ENCODE measurements at regions not wholly inside any gene's neighbourhood (a gene's known extent, or its start where the extent isn't known, plus 50 kb on each side); places are given as distances from the start of the nearest gene placed in this dataset.
"Not testable (repeated sequence)": the region's sequence is repeated elsewhere in the genome, so short reads cannot be mapped to it uniquely, and the experiment has no call there.

GRCh38 chr7:106372126-106372525, 87.3 kb upstream of the NAMPT start:
- no peak for DNase-seq

GRCh38 chr7:106371629-106372028, 86.8 kb upstream of the NAMPT start:
- peak; percentile 31 for DNase-seq

- no peak for DNase-seq
Measured at GRCh38 chr7:106370542-106370941, 85.8 kb upstream of the NAMPT start.

DNA sequence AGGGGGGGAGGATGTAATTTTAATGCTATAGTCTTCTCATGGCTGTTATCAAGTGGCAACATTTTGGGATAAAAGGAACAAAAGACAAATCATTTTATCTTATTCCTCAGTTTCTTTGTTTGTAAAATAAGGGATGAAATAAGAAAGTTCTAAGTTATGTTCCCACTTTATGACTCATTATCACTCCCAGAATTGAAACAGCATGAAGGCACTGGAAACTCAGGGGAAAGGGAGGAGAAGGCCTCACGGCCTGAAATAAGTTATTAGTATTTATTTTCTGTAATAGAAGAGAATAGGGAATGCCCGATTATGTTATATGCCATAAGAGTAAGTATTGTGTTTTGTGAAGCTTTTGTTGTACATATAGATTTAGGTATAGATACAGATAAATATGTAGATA, 85.0 kb upstream of the NAMPT start:
- no peak for DNase-seq

GRCh38 chr7:106369352-106369751, 84.6 kb upstream of the NAMPT start:
- no peak for DNase-seq

GRCh38 chr7:106367664-106368063, 82.9 kb upstream of the NAMPT start:
- no peak for DNase-seq

DNA sequence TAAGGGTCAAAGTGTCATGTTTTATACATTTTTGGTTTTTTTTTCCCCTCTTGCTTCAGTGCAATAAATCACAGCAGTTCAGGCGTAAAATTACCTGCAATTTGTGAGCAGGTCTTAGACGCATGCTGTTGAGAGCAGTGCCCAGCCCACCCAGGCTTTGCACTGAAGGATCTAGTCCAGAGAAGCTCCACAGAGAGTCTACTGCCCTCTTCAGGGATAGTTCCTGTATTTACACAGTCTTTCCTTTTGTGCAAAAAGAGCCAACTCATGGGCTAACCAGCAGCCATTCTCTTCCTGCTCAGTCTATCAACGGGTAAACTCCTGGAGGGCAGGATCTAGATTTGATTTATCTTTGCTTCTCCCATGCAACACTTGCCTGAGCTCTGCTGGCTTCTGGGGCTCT, 82.2 kb upstream of the NAMPT start:
- DNase-seq = no peak

DNA sequence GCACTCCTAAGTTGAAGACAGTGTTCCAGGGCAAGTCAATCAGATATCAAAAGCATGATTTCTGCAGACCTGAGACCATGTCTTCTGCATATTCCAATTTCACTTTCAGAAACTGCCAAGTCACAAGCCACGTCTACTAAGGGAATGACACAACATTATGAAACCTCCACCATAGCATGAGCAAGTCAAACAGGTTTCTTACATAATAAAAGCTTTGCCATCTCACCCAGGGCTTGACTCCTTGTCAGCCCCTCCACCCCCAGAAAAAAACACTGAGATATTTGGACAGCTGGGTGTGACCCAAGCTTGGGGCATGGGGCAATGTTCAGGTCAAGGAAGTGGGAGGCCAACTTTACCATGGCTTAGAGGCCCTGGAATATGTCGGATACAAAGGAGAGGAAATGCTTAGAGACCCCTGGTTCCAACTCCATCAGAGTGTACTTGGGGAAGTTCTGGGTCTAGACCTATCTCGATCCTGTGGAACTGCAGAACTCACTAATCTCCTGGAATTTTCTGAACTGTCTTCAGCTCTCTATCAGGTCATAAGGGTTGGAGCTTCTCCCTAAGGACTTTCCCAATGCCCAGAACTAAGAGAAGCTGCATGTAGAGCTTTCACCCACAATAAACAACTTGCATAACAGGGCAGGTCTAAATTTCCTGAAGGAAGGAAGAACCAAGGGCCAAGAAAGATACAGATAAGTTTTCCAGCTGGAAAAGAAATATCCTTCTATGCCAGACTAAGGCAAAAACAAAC, 80.6 kb upstream of the NAMPT start:
- DNase-seq = peak; percentile 77

- DNase-seq = not testable (repeated sequence)
Measured at GRCh38 chr7:106362507-106362906, 77.7 kb upstream of the NAMPT start.

- no peak for DNase-seq
Measured at GRCh38 chr7:106358103-106358663, 73.4 kb upstream of the NAMPT start.

DNA sequence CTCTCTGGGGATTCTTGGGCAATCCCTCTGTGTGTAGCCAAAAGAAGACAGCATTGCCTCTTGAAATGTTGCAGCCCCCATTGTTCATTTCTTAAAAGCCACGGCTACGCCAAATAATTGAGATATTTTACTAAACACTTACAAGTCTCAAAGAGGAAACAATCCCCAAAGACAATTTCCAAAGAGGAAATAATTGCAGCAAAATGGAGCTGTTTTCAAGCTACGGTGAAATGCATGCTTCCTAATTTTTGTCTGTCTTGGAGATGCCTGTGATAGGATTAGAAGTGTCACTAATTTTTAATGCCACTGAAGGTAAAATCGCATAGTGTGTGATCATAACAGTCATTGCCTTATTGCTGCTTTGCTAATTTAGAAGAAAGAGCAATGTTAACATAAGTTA, 72.9 kb upstream of the NAMPT start:
- no peak for DNase-seq

GRCh38 chr7:106354822-106355221, 70.0 kb upstream of the NAMPT start:
- DNase-seq = no peak

- no peak for DNase-seq
Measured at GRCh38 chr7:106353944-106354343, 69.2 kb upstream of the NAMPT start.

- DNase-seq = no peak
Measured at GRCh38 chr7:106348231-106348630, 63.4 kb upstream of the NAMPT start.

- DNase-seq = no peak
Measured at GRCh38 chr7:106347229-106347833, 62.5 kb upstream of the NAMPT start.

DNA sequence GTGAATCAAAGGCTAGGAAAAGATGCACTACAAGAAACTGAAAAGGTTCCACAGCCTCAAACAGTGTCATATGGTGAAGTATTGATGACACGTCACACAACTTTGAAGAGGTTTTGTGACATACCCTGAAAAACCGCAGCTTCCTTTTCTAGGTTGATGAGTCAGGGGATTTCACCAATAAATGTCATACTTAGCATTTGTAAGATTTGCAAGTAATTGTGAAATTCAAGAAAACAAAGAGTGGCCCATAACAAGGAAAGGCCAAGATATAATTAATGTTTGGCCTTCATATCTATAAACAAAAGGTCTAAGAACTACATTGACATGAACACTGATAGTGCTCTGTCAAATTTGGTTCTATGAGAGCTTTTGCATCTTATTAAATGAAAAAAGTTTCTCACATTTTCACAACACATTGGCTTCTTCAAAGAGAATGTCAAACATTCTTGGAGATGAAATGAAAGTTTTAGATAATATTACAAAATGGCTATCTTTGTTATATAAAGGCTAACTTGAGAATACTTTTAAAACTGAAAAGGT, 62.0 kb upstream of the NAMPT start:
- peak; percentile 67 for DNase-seq

GRCh38 chr7:106346167-106346677, 61.4 kb upstream of the NAMPT start:
- no peak for DNase-seq

GRCh38 chr7:106345421-106346166, 60.8 kb upstream of the NAMPT start:
- peak; percentile 44 for DNase-seq

DNA sequence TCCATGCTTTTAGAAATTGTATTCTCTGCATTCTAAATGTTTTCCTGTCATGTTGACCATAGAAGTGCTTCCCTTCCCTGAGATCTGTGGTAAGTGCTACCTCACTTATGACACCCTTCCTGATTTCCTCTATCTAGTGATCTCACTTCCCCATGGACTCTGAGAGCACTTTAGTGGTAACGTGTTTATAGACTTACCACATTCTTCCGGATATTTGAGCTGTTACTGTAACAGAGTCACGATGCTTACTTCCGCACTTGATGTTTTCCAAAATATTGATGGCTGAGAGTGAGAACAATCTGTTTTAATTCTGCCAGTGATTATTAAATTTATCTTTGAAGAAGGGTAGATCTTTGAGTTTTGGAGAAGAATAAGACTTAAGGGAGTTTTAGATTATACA, 60.1 kb upstream of the NAMPT start:
- DNase-seq = no peak

DNA sequence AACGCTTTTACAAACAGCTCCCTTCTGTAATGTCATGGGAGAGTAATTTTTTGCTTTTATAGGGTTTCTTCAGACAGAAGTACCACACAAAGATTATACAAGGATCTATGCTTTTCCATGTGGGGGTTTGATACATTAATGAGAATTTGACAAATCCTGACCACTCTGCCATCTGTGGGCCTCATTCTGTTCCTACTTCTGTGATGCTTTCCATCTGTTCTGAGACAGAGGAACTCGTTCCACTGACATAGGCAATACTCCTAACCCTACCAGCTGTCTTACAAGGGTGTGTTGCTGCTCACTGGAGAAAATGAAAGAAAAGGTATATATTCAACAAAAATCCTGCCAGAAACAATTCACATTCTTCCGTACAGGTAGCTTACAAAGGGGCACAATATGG, 59.4 kb upstream of the NAMPT start:
- DNase-seq = no peak

GRCh38 chr7:106342049-106342448, 57.3 kb upstream of the NAMPT start:
- DNase-seq = not testable (repeated sequence)

DNA sequence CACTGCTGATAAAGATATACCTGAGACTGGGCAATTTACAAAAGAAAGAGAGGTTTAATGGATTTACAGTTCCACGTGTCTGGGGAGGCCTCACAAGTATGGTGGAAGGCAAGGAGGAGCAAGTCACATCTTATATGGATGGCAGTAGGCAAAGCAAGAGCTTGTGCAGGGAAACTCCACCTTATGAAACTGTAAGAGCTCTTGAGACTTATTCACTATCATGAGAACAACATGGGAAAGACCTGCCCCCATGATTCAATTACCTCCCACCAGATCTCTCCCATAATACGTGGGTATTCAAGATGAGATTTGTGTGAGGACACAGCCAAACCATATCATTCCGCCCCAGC, 55.4 kb upstream of the NAMPT start:
- not testable (repeated sequence) for DNase-seq

GRCh38 chr7:106339513-106340246, 54.9 kb upstream of the NAMPT start:
- DNase-seq = no peak
